VCaP (cell line): ENCODE measurements at regions not wholly inside any gene's neighbourhood (a gene's known extent, or its start where the extent isn't known, plus 50 kb on each side); places are given as distances from the start of the nearest gene placed in this dataset.
A peak's percentile ranks its signal among the peaks of the same experiment; 100 is the strongest.

Experiments
- H3K27ac ChIP-seq: fragments of 450-650 bp; 2 replicates; pipeline ENCODE4 v1.5.1; 2017
- CTCF ChIP-seq: fragments of 450-650 bp; conservative IDR thresholded peaks from 2 replicates; pipeline ENCODE4 v1.5.1; 2017; ENCODE audit warnings: mild to moderate bottlenecking, moderate library complexity

- no peak overlapping the region for H3K27ac ChIP-seq
- no peak for TF ChIP-seq CTCF
Observed at GRCh38 chr2:22769497-22769896, 615.5 kb upstream of the KLHL29 start.

DNA sequence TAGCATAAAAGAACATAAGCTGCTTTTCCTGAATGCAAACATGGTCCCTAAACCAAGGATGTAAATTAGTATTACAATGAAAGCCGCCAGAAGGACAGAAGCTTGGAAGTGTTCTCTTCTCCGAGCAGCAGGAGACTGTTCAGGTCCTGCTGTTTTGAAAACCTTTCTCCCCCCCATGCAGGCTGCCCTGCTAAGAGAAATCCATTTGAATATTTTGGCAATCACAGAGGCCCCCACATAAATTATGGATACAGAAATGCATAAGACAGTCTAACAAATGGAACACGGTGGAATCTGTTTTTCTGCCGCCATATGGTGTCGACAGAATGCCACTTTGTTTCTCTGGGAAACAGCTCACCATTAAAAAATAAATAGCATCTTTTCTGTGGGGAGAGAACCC is 600.4 kb upstream of the KLHL29 start:
- no peak for TF ChIP-seq CTCF
- no peak overlapping the region for H3K27ac ChIP-seq

DNA sequence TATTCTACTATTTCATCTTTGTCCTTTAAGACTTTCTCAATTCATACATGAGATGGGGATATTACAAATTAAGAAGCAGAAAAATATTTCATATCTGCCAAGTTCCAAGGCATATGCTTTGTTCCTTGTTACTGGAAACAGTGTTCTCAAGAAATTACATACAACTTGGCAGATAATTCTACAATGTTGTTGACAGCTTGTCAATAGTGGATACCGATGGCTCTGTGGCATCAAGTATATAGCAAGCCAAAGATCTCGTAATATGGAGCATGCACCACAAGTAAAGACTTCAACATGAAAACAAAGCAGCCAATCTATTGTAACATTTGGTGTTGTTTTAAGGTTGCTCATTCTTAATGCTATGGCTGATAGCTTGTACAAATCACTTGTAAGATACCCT is 598.2 kb upstream of the KLHL29 start:
- no peak for TF ChIP-seq CTCF
- no peak overlapping the region for H3K27ac ChIP-seq

- no peak for TF ChIP-seq CTCF
- no peak overlapping the region for H3K27ac ChIP-seq
Observed at GRCh38 chr2:22787745-22788144, 597.2 kb upstream of the KLHL29 start.

DNA sequence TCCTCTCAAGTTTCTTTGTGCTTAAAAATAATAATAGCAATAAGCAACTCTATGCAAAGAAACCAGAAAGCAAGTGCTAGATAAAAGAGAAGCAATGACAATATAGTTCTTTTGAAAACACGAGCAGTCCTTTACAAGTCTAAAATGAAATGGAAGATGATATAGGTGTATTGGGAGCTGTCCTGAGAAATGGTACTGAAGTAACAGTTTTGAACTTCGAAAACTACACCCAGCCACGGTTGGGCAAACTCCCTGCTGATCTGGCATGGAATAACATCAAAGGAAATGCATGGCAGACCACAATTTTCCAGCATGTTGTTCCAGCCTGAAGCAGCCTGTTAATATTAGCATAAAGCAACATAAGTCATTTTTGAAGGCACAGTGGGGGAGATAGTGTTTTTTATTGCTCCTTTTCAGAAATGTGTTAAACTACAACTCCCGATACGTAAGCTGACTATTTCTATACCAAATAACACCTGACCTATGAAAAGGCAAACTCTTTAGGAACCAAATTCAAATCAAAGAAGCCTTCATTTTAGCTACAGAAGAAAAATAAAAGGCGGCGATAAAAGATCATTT is 596.1 kb upstream of the KLHL29 start:
- no peak for TF ChIP-seq CTCF

GRCh38 chr2:22795287-22795866 is 589.6 kb upstream of the KLHL29 start:
- no peak for TF ChIP-seq CTCF

More for the DNA sequence above, 596.1 kb upstream of the KLHL29 start:
- H3K27ac ChIP-seq, result no peak overlapping the region

GRCh38 chr2:22798386-22798785 is 586.6 kb upstream of the KLHL29 start:
- no peak overlapping the region for H3K27ac ChIP-seq
- no peak for TF ChIP-seq CTCF

More at GRCh38 chr2:22795287-22795866, 589.6 kb upstream of the KLHL29 start:
- peak overlapping the region; percentile 75 for H3K27ac ChIP-seq
